ENCODE measurements at regions not wholly inside any gene's neighbourhood (a gene's known extent, or its start where the extent isn't known, plus 50 kb on each side); places are given as distances from the start of the nearest gene placed in this dataset.

DNA sequence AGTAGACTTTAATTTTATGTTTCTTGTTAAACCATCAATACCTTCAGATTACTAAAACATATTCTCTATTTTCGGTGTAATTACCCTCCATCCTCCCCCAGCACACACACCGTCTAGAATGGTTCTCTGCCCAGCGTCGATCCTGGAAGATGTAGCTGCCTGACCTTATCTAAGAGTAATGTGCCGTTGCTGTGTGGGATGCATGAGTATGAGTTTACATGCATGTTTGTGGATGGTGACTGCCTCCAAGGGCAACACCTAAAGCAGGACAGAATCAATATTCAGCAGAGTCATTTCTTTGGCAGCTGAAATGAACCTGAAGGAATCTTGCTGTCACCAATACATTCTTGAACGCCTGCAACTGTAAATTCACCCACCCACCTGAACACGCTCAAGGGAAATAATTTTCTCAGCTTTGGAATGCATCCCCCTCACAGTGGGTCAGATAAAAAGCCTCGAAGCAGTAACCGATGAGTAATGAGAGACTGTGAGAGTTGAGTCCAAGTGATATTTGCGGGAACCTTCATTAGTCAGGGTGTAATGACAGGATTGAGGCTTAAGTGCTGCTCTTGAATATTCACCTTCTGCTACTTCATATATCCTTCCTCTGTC lies 155.8 kb upstream of the RND3 start:
- DNase-seq: no peak

DNA sequence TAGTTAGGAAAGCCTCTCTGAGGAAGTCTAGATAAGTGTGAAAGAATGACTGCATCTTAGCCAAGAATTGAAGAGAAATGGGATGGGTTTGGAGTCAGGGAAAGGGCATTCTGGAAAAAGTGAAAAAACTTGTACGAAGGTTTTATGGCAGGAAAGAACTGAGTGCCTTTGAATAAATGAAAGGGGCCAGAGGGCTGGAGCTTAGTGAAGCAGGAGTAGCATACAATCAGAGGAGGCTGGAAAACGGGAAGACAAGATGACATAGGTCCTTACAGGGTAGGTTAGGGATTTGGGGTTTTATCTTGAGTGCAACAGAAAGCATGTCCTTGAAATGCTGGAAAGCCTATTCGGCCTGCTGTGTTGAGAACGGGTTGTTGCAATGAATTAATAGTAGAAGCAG lies 152.6 kb upstream of the RND3 start:
- DNase-seq: no peak

DNA sequence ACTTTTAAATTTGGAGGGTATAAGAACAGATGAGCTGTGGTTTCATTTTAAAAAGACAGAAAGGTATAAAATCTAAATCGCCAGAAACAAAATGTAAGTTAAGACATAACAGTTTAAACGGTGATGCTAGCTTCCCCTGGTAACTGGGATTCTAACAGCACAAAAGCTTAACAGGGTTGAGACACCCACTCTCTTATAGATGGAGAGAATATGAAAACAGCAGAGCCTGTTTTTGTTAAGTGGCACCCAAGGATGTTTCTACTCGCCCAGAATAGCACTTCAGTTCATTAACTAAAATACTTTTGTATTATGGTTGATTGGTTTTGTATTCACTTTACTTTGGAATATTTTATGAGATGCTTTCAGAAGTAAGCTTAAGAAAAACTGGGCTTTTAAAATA lies 151.9 kb upstream of the RND3 start:
- no peak for DNase-seq

DNA sequence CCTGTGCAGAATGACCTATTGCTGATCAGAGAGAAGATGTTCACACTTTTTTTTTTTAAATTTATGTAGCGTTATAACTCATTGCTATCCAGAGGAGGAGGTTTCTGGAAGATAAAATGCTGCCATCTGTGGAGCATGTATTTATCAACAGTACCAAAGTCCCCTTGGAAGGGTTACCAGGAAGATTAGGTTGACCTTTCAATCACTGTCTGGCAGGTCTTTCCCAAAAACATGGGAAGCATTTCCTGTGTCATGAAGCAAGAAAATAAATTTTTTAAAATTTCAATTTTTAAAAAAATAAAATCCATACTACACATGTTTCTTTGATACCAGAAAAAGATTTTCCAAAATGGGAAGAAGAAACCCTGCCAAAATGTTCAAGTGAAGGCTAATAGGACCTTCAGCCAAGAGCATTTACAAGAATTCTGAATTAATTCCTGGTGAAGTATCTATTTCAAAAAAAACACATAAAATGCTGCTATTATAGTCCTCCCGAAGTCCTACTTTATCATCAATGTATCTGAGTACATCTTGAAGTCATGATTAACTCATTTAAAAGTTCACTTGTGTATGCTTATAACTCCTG lies 143.9 kb upstream of the RND3 start:
- no peak for DNase-seq

DNA sequence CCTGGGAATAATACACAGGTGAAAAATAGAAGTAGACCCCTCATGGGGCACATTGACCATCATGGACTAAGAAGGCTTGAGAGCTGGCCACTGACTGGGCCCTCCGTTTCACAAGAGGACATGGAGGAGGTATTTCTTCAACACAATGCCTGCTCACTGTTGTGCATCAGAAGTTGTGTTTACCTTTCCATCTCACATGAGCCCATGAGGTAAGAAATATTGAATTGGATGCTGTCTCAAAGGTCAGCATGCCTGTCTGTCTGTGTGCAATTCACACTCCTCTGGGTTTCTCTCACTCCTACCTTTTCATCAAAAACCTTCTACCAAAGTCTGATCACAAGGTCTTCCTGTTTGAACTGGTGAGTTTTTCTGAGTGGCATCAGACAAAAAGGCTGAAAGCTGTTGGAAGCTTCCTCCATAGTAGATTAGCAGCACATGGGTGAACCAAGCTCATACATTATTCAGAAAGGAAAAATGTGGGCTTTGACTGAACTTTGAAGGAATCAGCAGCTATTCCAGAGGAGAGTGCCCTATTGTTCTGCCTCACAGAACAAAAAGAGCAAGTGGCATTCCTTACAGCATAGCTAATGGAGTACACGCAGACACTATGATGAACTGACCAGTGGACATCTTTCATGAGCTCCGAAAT lies 143.2 kb upstream of the RND3 start:
- DNase-seq: no peak

DNA sequence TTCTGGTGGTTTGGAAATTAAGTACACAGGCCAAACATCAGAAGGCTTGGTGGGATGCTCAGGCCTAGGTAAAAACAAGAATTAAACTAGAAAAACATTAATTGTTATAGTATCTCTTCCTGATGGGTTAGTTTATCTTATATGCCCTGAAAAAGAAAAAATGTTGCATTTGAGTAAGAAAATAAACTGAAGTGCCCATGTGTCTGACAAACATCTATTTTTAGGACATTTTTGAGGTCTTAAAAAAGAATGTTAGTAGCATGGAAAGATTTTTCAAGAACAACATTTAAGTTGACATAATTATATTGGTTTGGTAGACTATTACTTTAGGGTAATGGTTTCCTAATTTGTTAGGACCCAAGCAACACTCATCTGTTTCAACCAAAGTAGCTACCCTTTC lies 140.1 kb upstream of the RND3 start:
- DNase-seq: no peak

DNA sequence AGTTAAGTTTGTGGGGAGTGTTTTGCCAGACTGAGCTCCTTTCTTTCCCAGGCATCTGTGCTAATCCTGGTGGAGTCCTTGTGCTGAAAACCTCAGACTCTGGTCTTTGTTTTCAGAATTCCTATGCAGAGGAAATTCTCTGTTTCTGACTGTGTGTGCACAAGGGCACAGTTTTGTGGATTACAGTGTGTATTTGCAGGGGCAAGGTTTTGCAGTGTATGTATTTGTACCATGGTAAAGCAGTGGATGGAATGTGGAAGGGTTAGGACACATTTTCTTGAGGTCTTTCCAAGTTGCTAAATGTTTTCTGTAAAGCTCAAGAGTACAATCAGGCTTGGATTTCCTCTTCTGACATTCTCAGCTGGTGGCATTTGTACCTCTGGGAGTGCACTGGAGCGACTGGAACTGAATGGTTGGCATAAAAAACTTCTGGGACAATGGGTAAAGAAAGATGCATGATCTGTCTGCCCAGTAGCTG lies 139.5 kb upstream of the RND3 start:
- no peak for DNase-seq

DNA sequence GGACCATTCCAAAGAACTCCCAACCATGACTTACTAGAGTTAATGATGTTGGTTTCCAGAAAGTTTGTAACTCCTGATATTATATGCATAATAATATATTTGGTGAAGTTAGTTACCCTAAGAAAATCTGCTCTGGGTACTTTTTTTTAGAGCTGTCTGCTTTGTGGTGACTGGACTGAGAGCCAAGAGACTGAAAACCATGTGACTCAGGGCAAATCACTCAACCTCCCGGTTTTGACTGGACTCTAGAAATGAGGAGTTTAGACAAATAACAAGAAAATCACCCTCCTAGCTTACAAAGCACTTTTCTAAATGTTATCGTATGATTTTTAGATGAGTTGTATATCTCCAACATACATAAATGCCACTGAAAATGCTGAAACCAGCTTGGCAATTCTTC lies 138.3 kb upstream of the RND3 start:
- no peak for DNase-seq

DNA sequence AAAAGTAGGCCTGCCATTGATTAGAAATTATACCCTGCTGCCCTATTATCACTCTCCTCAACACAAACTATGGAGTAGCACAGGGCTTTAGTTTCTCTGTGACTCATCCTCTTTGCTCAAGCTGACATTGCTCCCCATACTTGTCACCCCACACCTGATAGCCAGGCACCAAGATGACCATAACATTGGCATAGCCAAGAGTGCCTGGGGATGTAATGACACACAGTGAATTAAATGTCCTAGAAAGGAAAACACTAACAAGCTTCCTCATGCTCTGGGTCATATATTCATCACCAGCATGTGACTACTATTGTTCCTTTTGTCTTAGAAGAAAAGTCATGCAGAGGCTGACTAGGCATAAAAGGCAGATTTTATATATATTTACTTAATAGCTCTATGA lies 137.8 kb upstream of the RND3 start:
- DNase-seq: no peak

DNA sequence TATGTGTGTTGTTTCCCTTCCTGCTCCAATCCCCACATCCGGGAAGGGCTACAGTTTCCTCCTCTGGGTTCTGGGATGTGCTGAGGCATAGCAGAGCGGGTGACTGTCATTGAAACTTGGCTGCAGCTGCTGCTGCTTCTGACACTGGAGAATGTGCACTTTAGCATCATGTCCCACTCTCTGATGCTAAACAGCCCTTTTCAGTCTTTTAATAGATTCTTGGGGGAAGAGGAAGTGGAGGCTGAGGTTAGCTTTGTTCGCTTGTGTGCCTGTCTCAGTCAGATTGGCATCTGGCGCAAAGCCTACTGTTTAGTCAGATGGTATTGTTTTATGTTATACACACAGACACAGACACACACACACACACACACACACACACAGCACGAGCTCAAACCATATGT lies 136.5 kb upstream of the RND3 start:
- DNase-seq: no peak

DNA sequence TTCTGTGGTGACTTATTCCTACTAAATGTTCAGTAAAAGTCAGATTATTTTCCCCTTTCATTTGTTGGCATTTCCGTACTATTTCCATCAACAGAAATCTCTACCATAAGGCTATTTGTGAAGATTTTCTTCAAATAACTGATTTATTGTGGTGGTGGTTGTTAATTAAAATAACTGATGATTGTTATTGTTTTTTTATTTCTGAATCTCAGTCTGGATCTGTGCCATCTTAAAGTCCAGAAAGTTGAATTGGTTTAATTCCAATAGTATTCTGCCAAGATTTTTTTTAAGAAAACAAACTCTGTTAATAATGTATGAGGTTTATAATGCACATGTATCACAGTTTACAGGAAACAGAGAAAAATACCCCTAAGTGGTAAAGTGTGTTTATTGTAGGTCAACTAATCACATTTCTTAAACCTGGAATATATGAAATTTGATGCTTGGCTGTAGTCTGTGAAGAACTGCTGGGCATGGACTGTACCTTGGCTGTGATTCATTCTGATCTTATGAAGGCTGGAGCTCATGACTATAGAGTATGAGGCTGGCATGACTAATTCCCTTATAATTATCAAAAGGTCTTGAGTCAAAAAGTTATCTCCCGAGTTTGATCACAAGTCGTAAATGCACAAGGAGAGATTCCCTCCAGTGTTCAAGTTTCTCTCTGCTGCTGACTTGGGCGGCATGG lies 134.2 kb upstream of the RND3 start:
- DNase-seq: no peak

DNA sequence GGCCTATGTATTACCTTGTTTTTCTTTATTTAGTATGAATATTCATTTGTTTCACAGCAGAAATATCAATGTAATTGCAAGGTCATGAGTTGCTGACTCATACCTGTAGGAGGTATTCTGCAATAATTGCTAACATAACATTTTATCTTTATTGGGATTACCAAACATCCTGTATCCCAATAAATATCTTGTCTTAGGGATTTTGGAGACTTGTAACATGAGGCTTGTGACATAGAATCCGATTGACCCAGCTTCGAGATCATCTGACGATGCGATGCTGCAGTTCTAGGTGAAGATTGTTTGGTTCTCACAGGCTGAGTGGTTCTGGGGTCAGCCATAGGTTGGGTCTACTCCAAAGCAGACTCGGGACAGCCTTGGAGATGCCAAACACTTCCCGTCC lies 133.4 kb upstream of the RND3 start:
- no peak for DNase-seq

DNA sequence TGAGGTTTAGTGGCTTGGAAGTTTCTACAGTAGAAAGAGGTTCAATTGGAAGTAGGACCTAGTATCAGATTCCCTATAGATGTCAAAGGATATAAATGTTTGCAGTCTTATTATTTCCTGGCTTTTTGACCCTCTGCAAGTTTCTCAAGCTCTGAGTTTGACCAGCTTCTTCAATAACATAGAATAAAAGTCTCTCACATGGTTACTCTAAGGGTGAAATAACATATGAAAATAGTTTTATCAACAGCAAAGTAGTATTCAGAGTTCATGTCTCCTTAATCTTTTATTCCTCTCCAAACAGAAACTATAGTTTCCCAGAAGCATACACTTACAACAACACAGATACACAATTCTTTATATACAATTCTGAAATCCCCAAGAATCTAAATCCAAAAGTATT lies 132.9 kb upstream of the RND3 start:
- DNase-seq: no peak

DNA sequence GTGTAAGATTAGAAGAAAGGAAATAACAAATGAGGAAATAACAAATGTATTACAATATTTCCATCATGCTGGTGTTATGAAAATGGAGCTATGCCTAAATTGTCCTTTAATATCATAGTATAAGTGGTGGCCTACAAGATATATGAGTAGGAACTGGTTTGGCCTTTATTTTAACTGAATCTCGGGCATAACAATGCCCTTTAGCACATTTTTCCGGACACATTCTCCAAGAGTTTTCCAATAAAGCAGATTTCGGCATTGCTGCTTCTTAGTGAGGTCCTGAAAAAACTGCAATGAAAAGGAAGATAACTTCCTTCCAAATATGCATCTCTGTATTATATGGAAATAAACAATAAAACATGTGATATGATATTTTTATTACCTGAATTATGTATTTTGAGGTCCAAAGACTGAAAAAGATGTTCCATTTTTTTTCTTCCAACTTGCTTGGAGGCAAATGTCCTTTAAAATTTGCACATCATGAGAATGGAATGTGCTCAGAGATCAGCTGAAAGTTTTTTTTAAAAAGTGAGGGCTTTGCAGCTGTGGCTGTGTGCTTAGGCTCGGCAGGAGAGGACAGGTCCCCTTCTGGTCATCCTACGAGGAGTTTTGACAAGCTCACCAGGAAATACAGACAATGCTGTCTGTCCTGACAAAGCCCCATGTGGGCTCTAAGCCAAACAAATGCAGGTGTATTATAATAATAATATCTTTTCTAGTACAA lies 132.3 kb upstream of the RND3 start:
- DNase-seq: no peak

DNA sequence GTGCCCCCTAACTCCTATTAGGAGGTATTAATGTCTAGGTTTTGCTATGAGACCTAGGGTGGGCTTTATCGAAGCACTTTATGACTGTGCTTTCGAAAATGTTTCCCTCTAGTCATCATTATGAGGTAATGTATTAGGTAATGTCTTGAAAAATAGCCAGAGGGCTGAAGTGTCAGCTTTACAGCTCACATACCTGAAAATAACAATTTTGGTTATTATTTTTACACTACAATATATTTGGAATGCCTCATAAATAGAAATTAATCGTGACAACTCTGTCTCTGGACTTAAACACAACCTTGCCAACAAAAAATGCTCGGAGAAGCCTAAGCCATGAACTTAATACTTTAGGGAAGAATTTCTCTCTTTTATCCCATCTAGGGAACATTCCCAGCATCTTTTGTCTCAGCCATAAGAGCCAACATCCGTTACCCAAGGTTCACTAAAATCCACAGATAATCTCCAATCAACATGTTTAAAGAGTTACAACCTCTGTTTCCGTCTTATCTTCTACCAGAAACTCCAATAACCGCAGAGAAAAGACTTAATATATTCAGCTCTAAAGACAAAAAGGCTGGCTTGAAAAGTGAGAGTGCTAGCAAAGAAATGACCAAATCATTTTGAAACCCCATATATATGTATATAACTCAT lies 130.9 kb upstream of the RND3 start:
- DNase-seq: no peak

DNA sequence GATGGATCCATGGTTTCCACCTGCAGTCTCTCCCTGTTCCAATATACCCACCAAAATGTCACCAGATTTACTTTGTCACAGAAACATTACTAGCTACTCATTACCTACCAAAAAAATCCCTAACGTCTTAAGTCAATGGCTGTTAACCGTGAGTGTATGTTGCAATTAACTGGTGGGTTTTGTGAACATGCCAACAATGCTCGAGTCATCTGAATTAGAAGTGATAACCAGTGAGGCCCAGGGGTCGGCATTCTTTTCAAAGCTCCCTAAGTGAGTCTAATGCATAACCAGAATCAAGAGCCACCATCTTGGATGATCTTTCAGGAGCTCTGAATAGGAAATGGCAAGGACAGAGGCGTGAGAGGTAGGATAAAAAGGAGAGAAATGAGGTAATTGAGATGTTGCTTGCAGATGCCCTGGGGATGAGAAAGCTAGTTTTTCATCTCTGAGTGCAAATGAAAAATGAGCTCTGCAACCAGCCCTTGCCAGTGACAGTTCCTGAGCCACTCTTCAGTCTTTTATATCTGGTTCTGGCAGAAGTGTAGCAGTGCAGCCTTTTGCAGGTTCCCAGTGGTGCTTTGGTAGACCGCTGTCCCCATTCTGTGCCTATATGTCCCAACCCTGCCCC lies 130.0 kb upstream of the RND3 start:
- no peak for DNase-seq

DNA sequence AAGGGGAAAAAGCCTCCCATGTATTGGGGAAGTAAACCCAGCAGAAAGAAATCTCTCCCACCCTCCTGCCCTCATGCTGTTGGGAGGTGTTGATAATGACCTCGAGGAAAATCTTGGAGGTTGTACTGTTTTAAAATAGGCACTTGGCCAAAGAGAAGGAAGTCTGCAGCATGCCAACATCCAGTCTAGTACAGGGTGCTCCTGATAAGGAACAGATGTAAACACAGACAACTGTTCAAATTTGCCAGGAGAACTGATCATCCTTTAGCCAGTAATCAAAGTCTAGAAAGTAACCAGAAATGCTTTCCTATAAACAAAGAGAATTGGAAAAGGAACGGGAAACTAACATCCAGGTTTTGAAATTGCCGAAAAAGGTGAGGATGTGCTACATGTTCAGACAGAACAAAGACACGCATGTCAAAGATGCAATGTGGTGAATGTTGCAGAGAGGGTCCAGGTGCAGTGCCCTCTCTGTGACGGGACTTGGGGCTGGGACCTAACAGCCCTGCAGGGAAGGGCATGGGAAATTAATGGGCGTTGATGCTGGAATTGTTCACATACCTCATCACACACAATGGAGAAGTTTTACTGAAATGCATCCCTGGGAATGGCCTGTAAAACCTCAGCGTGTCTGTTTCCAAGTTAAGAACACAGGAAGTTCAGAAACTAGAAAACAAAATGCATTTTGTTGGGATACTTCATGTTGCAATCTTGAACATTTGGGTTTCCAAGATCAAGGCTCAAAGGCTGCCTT lies 125.7 kb upstream of the RND3 start:
- DNase-seq: no peak

DNA sequence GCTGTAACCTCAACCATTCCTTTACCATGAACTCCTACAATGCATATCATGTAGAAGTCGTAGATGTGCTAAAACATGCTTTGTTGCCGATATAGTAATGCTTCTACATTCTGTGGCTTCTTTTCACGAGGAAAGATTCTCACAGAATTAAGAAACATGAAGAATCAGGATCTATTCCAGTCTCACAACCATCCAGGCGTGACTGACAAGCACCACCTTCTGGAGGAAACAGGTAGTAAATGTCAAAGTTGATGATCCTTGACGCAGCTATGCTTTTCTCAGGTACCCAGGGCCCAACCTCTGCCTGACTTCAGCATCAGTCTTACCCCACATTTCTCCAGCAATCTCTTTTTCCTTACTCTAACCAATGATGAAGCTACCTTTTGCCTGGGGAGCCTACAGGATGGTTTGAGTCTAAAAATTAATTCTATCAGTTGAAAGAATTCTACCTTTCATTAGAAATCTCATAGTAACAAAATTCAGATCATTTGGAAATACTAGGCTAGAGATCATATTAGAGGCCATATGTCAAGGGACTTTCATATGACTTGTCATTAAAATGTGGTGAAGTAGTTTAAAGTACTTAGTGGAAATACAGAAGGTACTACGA lies 123.3 kb upstream of the RND3 start:
- DNase-seq: no peak

DNA sequence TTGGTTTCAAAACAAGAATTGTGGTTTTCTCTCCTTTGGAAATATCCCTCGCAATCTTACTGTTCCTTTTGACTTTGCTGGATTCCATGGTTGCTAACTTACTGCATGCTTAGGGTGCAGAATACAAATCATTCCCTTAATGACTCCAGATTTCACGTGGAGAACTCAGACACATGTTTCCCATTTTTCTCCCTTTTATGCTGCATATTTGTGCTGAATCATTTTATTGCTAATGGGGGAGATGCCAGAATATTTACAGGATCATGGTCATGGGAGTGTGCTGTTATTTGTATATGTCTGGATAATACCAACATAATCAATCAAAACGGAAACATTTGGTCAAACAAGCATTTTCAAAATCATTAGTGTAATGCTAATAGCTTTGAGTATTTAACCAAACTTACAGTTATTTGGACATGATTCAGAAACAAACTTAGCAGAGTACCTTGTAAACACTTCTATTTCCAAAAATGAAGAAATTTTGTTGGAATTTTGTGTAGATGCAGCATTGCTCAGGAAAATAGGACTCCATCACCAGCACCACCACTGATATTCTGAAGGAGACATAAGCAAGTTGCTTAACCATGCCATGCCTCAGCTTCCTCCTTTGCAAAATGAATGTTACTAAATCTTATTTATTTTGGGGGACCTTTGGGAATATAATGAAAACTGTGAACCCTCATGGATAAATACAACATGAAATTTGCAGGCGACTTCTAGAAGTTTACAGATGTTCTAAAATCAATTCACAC lies 122.5 kb upstream of the RND3 start:
- DNase-seq: no peak

DNA sequence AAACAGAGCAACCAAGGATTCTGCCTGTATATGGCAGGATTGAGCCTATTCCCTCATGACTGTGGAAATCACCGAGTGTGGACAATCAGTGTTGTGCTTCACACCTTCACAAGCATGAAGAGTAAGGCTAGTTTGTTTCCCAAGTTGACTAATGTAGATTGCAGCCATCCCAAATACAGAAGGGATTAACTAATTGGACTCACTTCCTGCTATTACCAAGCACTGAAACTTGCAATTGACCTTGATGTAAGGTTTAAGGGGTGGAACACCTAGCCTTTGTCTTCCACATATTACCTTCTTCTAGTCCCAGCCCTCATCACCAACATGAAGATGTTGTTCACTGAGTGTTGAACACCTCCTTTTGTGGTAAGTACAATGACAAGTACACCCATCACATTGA lies 120.9 kb upstream of the RND3 start:
- DNase-seq: no peak
